ENCODE measurements at regions not wholly inside any gene's neighbourhood (a gene's known extent, or its start where the extent isn't known, plus 50 kb on each side); places are given as distances from the start of the nearest gene placed in this dataset.

DNA sequence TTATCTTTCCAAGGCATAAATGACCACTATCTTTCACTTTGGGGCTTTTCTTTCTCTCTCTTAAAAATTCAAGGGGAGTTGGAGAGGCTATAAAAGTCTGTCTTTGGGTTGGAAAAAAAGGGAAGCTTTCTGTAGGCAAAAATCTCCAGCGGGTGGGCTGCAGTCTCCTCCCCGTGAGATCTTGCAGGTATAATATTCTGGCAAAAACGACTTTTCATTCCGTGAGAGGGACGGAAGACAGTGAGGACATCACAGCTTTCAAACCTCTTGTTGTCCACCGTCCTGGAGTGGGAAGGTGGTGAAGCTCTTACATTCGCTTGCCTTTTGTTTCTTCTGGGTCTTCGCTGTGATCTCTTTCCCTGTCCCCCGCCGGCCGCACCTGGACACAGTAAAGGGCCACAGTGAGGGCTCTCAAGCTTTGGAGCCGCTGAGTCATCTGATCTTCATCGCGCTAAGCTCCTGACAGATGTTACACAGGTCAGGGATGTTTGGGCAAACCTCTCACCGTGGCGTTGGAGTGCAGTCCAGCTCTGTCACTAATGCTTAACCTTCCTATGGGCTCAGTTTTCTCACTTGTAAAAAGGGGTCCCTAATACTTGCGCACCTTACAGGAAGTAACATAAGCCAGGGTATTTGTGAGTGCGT lies 61.9 kb upstream of the MEGF10 start:
- TF ChIP-seq POLR2A (IDR thresholded peaks at IDR 0.05; ENCODE audit: extremely low read depth, insufficient read length) = no peak
- TF ChIP-seq, protein P1, sequence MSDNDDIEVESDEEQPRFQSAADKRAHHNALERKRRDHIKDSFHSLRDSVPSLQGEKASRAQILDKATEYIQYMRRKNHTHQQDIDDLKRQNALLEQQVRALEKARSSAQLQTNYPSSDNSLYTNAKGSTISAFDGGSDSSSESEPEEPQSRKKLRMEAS (IDR thresholded peaks at IDR 0.05; ENCODE audit: low read depth, low read length) = no peak
- TF ChIP-seq, protein P2, sequence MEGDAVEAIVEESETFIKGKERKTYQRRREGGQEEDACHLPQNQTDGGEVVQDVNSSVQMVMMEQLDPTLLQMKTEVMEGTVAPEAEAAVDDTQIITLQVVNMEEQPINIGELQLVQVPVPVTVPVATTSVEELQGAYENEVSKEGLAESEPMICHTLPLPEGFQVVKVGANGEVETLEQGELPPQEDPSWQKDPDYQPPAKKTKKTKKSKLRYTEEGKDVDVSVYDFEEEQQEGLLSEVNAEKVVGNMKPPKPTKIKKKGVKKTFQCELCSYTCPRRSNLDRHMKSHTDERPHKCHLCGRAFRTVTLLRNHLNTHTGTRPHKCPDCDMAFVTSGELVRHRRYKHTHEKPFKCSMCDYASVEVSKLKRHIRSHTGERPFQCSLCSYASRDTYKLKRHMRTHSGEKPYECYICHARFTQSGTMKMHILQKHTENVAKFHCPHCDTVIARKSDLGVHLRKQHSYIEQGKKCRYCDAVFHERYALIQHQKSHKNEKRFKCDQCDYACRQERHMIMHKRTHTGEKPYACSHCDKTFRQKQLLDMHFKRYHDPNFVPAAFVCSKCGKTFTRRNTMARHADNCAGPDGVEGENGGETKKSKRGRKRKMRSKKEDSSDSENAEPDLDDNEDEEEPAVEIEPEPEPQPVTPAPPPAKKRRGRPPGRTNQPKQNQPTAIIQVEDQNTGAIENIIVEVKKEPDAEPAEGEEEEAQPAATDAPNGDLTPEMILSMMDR (IDR thresholded peaks at IDR 0.05; ENCODE audit: low read depth, low read length) = no peak

All from NB4 (cell line).